ENCODE measurements at regions not wholly inside any gene's neighbourhood (a gene's known extent, or its start where the extent isn't known, plus 50 kb on each side); places are given as distances from the start of the nearest gene placed in this dataset.

- TF ChIP-seq CTCF (IDR thresholded peaks at IDR 0.05; ENCODE audit: low read depth, low read length, poor library complexity, severe bottlenecking) (no peak), EZH2phosphoT487 (IDR thresholded peaks at IDR 0.05; ENCODE audit: borderline replicate concordance, low read length) (no peak)
- Histone ChIP-seq H3K79me2 (ENCODE audit: control insufficient read depth, low read length) (no peaks in the 10 kb centered on the region), H3K9me3 (ENCODE audit: control insufficient read depth, insufficient read depth, low read length) (no peaks in the 10 kb centered on the region)
Measured at GRCh38 chr4:14392378-14392777, 609.9 kb upstream of the CPEB2 start.

DNA sequence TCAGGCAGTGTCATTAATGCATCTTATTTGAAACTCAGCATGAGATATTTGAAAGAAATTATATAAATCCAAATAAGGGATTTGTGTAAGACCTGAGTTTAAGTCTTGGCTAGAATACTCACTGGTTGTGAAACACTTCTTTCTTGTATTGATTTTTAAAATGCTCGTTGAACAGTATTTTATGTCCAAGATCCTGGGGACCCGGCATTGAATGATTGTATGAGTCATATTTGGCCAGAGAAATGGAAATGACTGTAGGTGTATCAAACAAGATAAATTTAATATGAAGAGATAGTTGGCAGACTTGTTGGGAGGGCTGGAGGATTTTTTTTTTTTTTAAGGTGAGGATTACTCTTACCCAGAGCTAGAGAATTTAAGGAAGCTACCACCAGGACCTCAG lies 606.1 kb upstream of the CPEB2 start:
- Histone ChIP-seq H3F3A (ENCODE audit: control insufficient read depth, insufficient read depth) (no peaks in the 10 kb centered on the region), H3K27me3 (ENCODE audit: control insufficient read depth, low read length) (no peaks in the 10 kb centered on the region), H4K20me1 (ENCODE audit: control insufficient read depth, insufficient read depth, low read depth, low read length) (no peaks in the 10 kb centered on the region), H3K4me1 (ENCODE audit: control insufficient read depth, low read length) (no peaks in the 10 kb centered on the region), H3K36me3 (ENCODE audit: control insufficient read depth, low read length) (no peaks in the 10 kb centered on the region), H3K79me2 (ENCODE audit: control insufficient read depth, low read length) (no peaks in the 10 kb centered on the region), H3K27ac (ENCODE audit: low read depth, low read length) (no peak overlapping the region), H3K9me2 (replicated peaks; ENCODE audit: control insufficient read depth, low read length) (no peaks in the 10 kb centered on the region), H3K4me3 (ENCODE audit: low read length) (no peak overlapping the region), H3K4me2 (ENCODE audit: low read length) (no peak overlapping the region), H3K9me3 (ENCODE audit: control insufficient read depth, insufficient read depth, low read length) (no peaks in the 10 kb centered on the region)
- no peak for TF ChIP-seq CTCF (IDR thresholded peaks at IDR 0.05; ENCODE audit: low read depth, low read length, poor library complexity, severe bottlenecking)
- TF ChIP-seq EZH2phosphoT487 (IDR thresholded peaks at IDR 0.05; ENCODE audit: borderline replicate concordance, low read length) = no peak

More at GRCh38 chr4:14392378-14392777, 609.9 kb upstream of the CPEB2 start:
- Histone ChIP-seq H3K4me3 (ENCODE audit: low read length) (no peak overlapping the region), H3K36me3 (ENCODE audit: control insufficient read depth, low read length) (no peaks in the 10 kb centered on the region), H4K20me1 (ENCODE audit: control insufficient read depth, insufficient read depth, low read depth, low read length) (no peaks in the 10 kb centered on the region), H3K4me1 (ENCODE audit: control insufficient read depth, low read length) (no peaks in the 10 kb centered on the region), H3K27ac (ENCODE audit: low read depth, low read length) (no peak overlapping the region), H3K4me2 (ENCODE audit: low read length) (no peak overlapping the region), H3K9me2 (replicated peaks; ENCODE audit: control insufficient read depth, low read length) (no peaks in the 10 kb centered on the region), H3K27me3 (ENCODE audit: control insufficient read depth, low read length) (no peaks in the 10 kb centered on the region), H3F3A (ENCODE audit: control insufficient read depth, insufficient read depth) (no peaks in the 10 kb centered on the region)

- Histone ChIP-seq H3K9me2 (replicated peaks; ENCODE audit: control insufficient read depth, low read length) (no peaks in the 10 kb centered on the region), H3K27ac (ENCODE audit: low read depth, low read length) (no peak overlapping the region), H3F3A (ENCODE audit: control insufficient read depth, insufficient read depth) (no peaks in the 10 kb centered on the region), H4K20me1 (ENCODE audit: control insufficient read depth, insufficient read depth, low read depth, low read length) (no peaks in the 10 kb centered on the region), H3K4me2 (ENCODE audit: low read length) (no peak overlapping the region), H3K4me3 (ENCODE audit: low read length) (no peak overlapping the region), H3K27me3 (ENCODE audit: control insufficient read depth, low read length) (no peaks in the 10 kb centered on the region), H3K4me1 (ENCODE audit: control insufficient read depth, low read length) (no peaks in the 10 kb centered on the region), H3K9me3 (ENCODE audit: control insufficient read depth, insufficient read depth, low read length) (no peaks in the 10 kb centered on the region; the same call in 1 of the 2 replicates), H3K36me3 (ENCODE audit: control insufficient read depth, low read length) (no peaks in the 10 kb centered on the region), H3K79me2 (ENCODE audit: control insufficient read depth, low read length) (no peaks in the 10 kb centered on the region)
- no peak for TF ChIP-seq EZH2phosphoT487 (IDR thresholded peaks at IDR 0.05; ENCODE audit: borderline replicate concordance, low read length)
- no peak for TF ChIP-seq CTCF (IDR thresholded peaks at IDR 0.05; ENCODE audit: low read depth, low read length, poor library complexity, severe bottlenecking)
Measured at GRCh38 chr4:14399848-14400247, 602.4 kb upstream of the CPEB2 start.

Measured in DOHH2 (cell line).